Type B pancreatic cell (in vitro differentiated cells): ENCODE measurements at regions not wholly inside any gene's neighbourhood (a gene's known extent, or its start where the extent isn't known, plus 50 kb on each side); places are given as distances from the start of the nearest gene placed in this dataset.

ENCODE experiments used
- DNase-seq: peaks from one replicate; pipeline ENCODE4 v3.0.0; 2021; ENCODE audit warnings: mixed read lengths; ENCODE audit not compliant: unreplicated experiment; ENCODE audit errors: extremely low spot score
- H3K27ac Mint-ChIP-seq: 2 replicates; pipeline ENCODE4 v1.8.0; 2021; ENCODE audit warnings: mild to moderate bottlenecking, mixed read lengths
- H3K27me3 Mint-ChIP-seq: 2 replicates; pipeline ENCODE4 v1.8.0; 2021; ENCODE audit warnings: mixed read lengths
- H3K36me3 Mint-ChIP-seq: 2 replicates; pipeline ENCODE4 v1.8.0; 2021; ENCODE audit warnings: mixed read lengths
- H3K4me1 Mint-ChIP-seq: one replicate; pipeline ENCODE4 v1.8.0; 2021; ENCODE audit warnings: mixed read lengths; ENCODE audit not compliant: unreplicated experiment
- H3K4me3 Mint-ChIP-seq: 2 replicates; pipeline ENCODE4 v1.8.0; 2021; ENCODE audit warnings: mild to moderate bottlenecking, mixed read lengths
- H3K9me3 Mint-ChIP-seq: 2 replicates; pipeline ENCODE4 v1.8.0; 2021; ENCODE audit warnings: mixed read lengths
- CTCF ChIP-seq: fragments of 200-600 bp; sonication (generic); conservative IDR thresholded peaks from 2 replicates; pipeline ENCODE4 v1.5.0; 2021; ENCODE audit warnings: antibody characterized with exemption, mild to moderate bottlenecking

DNA sequence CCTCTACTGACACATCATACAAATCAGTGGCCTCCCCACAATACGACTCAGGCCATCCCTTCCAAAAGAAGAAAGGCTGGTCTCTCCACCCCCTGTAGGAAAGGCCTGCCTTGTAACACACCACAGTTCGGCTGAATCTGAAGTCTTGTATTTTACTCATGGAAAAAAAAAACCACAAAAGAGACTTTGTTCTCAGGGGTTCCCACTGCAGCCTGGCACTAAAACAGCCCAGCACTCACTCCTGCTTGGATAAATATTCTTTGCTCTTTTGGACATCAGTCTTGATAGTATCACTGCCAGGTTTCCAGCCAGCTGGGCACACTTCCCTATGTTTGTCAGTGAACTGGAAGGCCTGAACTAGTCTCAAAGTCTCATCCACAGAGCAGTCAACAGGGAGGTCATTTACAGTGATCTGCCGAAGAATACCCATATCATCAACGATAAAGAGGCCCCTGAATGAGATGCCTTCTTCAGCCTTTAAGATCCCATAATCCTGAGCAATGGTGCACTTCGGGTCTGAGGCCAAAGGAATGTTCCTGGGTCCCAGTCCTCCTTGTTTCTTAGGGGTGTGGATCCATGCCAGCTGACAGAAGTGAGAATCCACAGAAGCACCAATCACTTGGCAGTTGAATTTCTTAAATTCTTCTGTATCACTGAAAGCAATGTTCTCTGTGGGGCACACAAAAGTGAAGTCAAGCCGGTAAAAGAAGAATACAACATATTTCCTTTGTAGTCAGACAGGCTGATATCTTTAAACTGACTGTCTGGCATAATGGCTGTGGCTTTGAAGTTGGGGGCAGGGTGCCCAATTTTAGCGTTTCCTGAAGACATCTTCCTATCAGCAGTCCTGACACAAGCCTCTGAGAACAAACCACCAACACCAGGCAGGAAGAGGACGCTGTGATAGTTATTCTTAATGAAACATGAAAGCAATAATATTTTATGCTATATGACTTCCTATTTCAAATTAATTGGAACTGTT, 198.1 kb downstream of the LURAP1L start:
- Mint-ChIP-seq H3K4me3 (no peak overlapping the region), H3K9me3 (peaks cover 5% of the 10 kb centered on the region), H3K27me3 (no peaks in the 10 kb centered on the region), H3K36me3 (no peaks in the 10 kb centered on the region), H3K27ac (peak overlapping the region; percentile 31), H3K4me1 (peaks cover 9% of the 10 kb centered on the region)
- no peak for DNase-seq
- TF ChIP-seq CTCF, result no peak

DNA sequence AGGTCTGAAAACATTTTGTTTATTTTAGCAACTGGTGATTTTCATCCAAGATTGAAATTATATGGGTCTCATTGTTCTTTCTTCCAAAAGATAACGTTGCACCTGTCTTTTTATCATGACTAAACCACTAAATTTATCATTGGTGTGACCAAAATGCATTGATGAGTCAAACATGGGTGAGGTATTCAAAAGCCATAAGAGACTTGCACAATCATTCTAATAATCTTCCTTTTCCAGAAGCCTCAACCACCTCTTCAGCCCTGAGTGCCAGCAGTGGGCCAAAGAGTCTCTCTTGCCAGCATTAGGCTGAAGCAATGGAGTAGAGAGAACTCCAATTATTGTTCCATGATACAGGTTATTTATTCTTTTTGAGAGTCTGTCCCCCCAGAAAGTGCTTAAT, 198.9 kb downstream of the LURAP1L start:
- no peak for TF ChIP-seq CTCF
- H3K4me1 Mint-ChIP-seq, result peaks cover 9% of the 10 kb centered on the region

DNA sequence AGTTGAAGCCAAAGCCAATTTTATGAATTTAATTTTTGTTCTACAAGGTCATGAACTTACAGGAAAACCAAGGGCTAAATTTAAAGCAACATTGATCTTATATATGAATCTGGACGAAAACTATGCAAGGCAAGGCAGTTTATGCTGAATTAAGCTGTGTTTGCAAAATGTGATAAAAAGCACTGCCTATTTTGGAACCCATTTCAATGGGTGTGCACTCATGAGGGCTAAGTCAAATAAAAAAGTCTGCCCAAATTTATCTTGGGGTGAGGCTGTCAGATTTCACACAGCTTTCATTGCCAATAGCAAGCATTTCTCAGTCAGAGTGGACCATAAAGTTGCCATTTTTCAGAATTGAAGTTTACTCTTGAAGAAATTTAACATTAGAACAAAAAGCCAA, 199.9 kb downstream of the LURAP1L start:
- peaks cover 9% of the 10 kb centered on the region for H3K4me1 Mint-ChIP-seq
- TF ChIP-seq CTCF, result no peak
- H3K36me3 Mint-ChIP-seq, result no peaks in the 10 kb centered on the region
- peaks cover 5% of the 10 kb centered on the region for H3K9me3 Mint-ChIP-seq
- no peak for DNase-seq
- no peak overlapping the region for H3K4me3 Mint-ChIP-seq
- no peaks in the 10 kb centered on the region for H3K27me3 Mint-ChIP-seq
- H3K27ac Mint-ChIP-seq, result no peak overlapping the region

More for the DNA sequence above, 198.9 kb downstream of the LURAP1L start:
- Mint-ChIP-seq H3K36me3 (no peaks in the 10 kb centered on the region), H3K4me3 (no peak overlapping the region), H3K9me3 (peaks cover 5% of the 10 kb centered on the region), H3K27ac (no peak overlapping the region), H3K27me3 (no peaks in the 10 kb centered on the region)
- DNase-seq, result no peak

GRCh38 chr9:12975496-12975895, 200.7 kb downstream of the LURAP1L start:
- no peaks in the 10 kb centered on the region for H3K27me3 Mint-ChIP-seq
- H3K36me3 Mint-ChIP-seq, result no peaks in the 10 kb centered on the region
- no peak overlapping the region for H3K4me3 Mint-ChIP-seq
- peaks cover 3% of the 10 kb centered on the region for H3K9me3 Mint-ChIP-seq
- TF ChIP-seq CTCF, result no peak
- peaks cover 9% of the 10 kb centered on the region for H3K4me1 Mint-ChIP-seq
- H3K27ac Mint-ChIP-seq, result no peak overlapping the region
- DNase-seq, result no peak

DNA sequence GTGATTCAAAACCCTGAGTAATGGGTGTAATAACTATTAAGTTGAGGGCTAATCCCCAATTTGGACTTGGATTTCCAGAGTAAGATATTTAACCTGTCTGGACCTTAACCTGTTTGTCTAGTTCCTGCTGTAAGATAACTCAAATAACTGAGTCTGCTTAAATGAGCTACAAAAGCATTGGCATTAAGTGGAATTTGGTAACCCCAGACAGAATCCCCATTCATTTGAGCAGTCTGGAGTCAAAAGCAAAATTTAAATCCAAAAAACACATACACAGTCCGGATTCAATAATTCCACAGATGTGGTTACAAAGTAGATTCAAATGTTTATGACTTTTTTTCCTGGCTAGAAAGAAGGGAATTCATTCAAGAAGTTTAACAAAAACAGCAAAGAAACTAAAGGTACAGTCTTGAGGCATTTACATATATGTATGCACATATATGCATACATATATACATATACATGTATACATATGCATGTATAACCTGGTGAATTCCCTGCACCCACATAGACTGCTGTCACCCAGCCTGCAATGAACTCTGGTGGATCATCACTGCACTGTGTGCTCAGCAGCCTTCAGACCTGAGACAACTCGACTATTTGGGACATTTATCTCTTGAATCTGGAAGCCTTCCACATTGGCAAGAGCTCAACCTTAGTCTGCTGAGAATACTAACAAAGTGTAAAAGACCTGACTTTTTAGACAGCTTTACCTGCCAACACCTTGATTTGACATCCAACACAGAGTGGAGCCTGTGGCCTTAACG, 205.4 kb downstream of the LURAP1L start:
- Mint-ChIP-seq H3K4me1 (no peaks in the 10 kb centered on the region), H3K36me3 (no peaks in the 10 kb centered on the region), H3K9me3 (no peaks in the 10 kb centered on the region), H3K4me3 (no peak overlapping the region), H3K27me3 (no peaks in the 10 kb centered on the region), H3K27ac (peak overlapping the region; percentile 46)
- no peak for DNase-seq
- TF ChIP-seq CTCF, result no peak
